ENCODE measurements at regions not wholly inside any gene's neighbourhood (a gene's known extent, or its start where the extent isn't known, plus 50 kb on each side); places are given as distances from the start of the nearest gene placed in this dataset.

- DNase-seq (ENCODE audit: low read depth, low spot score) = no peak
Measured at GRCh38 chr5:63727583-63727982, 234.7 kb downstream of the HTR1A start.

GRCh38 chr5:63726496-63726895 is 235.7 kb downstream of the HTR1A start:
- no peak for DNase-seq (ENCODE audit: low read depth, low spot score)

DNA sequence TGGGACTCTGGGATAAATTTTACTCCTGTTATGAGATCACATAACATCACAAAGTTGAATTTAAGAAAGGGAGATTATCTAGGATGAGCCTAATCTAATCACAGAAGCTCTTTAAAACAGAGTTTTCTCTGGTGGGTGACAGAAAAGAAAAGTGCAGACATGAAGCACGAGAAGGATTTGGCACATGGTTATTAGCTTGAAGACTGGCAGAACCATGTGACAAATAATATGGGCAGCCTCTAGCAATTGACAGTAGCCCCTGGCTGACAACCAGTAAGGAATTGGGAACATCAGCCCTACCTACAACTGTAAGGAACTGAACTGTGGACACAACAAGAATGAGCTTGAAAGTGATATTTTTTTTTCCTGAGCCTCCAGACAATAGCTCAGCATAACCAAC is 243.1 kb downstream of the HTR1A start:
- DNase-seq (ENCODE audit: low read depth, low spot score) = no peak

DNA sequence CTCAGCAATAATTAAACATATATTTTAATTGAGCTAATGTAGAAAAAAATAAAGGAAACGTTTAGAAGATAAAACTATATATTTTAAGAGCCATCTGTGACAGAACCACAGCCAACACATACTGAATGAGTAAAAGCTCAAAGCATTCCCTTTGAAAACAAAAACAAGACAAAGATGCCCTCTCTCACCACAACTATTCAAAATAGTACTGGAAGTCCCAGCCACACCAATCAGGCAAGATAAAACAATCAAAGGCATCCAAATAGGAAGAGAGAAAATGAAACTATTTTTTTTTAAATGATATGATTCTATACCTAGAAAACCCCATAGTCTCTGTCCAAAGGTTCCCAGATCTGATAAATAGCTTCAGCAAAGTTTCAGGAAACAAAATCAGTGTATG is 262.0 kb downstream of the HTR1A start:
- DNase-seq (ENCODE audit: low read depth, low spot score) = no peak

DNA sequence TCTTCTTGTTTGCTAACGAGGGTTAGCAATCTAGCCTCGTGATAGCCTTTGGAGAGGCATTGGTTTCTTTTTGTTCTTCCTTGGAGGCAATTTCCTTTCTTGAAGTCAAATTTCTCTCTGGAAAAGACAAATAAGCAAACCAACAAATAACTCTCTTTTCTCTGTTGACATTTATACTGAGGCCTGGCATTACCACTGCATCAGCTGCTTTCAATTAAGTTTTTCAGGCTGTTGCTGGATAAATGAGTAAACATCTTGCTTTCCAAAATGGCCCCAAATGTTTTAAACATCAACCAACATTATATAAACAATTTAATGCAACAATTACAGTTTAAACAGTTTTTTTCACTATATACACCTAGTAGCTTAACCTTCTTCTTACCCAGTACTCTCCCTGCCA is 264.4 kb downstream of the HTR1A start:
- DNase-seq (ENCODE audit: low read depth, low spot score) = no peak

GRCh38 chr5:63690546-63690945 is 271.7 kb downstream of the HTR1A start:
- no peak for DNase-seq (ENCODE audit: low read depth, low spot score)

GRCh38 chr5:63687854-63688516 is 274.3 kb downstream of the HTR1A start:
- DNase-seq (ENCODE audit: low read depth, low spot score) = no peak

GRCh38 chr5:63686938-63687337 is 275.3 kb downstream of the HTR1A start:
- no peak for DNase-seq (ENCODE audit: low read depth, low spot score)

DNA sequence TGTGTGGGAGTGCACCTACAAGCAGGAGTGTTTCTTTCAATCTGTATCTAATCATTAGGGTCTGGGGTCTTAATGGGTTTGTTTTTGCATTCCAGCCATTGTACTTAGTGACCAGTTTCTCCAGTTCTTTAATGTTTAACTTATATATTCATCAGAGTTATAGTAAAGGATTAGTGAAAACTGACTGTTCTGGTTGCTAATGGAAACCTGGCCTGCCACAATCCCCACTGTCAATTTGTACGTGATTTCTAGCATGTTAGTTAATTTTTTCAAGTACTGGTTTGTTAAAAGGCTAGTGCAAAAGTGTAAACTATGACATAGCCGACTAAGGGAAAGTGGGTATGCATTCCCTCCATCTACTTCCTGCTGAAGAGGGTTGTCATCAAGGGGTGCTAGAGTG is 276.1 kb downstream of the HTR1A start:
- no peak for DNase-seq (ENCODE audit: low read depth, low spot score)

DNA sequence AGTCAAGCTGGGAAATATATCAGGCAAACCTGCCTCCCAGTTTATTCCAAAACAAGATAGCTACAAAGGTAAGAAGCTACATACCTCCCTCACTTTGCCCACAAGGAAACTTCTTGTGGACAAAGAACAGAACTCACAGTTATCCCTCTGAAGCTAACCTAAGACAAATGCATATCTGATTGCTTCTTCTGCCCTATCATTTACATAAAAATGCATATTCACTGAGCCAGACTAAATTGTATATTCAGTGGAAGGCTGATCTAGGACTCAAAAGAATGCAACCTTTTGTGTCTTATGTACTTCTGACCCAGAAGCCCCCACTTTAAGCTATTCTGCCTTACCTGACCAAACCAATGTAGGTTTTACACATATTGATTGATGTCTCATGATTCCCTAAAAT is 276.8 kb downstream of the HTR1A start:
- DNase-seq (ENCODE audit: low read depth, low spot score) = no peak

- DNase-seq (ENCODE audit: low read depth, low spot score) = no peak
Measured at GRCh38 chr5:63674881-63675280, 287.4 kb downstream of the HTR1A start.

- no peak for DNase-seq (ENCODE audit: low read depth, low spot score)
Measured at GRCh38 chr5:63655043-63655442, 307.2 kb downstream of the HTR1A start.

DNA sequence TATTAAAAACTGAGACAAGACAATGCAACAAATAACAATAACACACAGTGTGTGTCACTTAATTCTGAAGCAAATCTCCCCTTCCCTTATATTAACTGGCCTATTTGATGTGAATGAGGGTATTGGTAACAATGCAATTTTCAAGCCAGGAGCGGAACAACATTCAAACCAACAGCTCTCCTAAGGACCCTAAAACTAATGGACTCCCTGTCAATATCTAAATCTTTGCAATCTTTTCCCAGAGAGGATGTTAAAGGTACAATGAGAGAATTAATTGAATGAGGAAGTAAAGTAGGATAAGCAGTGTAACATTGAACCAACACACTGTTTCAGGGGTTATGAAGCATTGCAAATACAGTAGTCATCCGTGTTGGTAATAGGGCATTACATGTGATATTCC is 311.7 kb downstream of the HTR1A start:
- no peak for DNase-seq (ENCODE audit: low read depth, low spot score)

- no peak for DNase-seq (ENCODE audit: low read depth, low spot score)
Measured at GRCh38 chr5:63648376-63648775, 313.9 kb downstream of the HTR1A start.

- no peak for DNase-seq (ENCODE audit: low read depth, low spot score)
Measured at GRCh38 chr5:63629951-63630630, 332.2 kb downstream of the HTR1A start.

DNA sequence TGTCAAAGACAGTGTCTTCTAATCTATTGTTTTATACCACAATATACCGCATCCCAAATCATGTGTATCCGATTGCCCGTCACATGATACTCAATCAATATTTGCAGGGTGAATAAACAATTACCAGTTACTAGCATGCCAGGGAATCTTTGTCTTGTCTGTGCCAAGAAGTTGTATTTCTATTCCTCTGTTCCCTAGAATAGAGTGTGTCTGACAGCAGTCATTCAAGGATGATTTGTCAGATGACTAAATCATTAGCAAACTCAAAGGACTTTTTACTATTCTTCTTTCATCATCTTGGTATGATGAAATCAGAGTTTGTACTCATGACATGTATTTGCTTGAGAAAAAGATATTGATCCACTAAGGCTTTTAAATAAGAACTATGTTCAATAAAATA is 348.8 kb downstream of the HTR1A start:
- DNase-seq (ENCODE audit: low read depth, low spot score) = no peak

GRCh38 chr5:63603996-63604395 is 358.2 kb downstream of the HTR1A start:
- DNase-seq (ENCODE audit: low read depth, low spot score) = no peak

GRCh38 chr5:63602971-63603370 is 359.3 kb downstream of the HTR1A start:
- DNase-seq (ENCODE audit: low read depth, low spot score) = no peak

GRCh38 chr5:63596254-63596653 is 366.0 kb downstream of the HTR1A start:
- DNase-seq (ENCODE audit: low read depth, low spot score) = no peak

- DNase-seq (ENCODE audit: low read depth, low spot score) = no peak
Measured at GRCh38 chr5:63573380-63573779, 388.9 kb downstream of the HTR1A start.

DNA sequence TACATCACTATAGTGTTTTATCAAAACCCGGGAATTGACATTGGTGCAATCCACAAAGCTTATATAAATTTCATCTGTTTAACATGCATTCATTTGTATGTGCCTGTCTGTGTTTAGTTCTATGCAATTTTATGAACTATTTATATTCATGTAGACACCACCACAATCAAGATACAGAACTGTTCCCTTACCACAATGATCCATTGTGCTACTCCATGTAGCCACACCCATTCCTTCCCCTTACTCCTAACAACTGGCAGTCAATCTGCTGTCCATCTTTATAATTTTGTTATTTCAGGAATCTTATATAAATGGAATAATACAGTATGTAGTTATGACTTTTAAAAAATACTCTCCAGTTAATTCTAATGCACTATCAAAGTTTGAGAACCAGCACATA is 389.5 kb downstream of the HTR1A start:
- DNase-seq (ENCODE audit: low read depth, low spot score) = no peak

GRCh38 chr5:63570752-63571151 is 391.5 kb downstream of the HTR1A start:
- no peak for DNase-seq (ENCODE audit: low read depth, low spot score)

- no peak for DNase-seq (ENCODE audit: low read depth, low spot score)
Measured at GRCh38 chr5:63564789-63565188, 397.5 kb downstream of the HTR1A start.

Data from pulmonary artery endothelial cell (primary cell).